ENCODE measurements at regions not wholly inside any gene's neighbourhood (a gene's known extent, or its start where the extent isn't known, plus 50 kb on each side); places are given as distances from the start of the nearest gene placed in this dataset.

DNA sequence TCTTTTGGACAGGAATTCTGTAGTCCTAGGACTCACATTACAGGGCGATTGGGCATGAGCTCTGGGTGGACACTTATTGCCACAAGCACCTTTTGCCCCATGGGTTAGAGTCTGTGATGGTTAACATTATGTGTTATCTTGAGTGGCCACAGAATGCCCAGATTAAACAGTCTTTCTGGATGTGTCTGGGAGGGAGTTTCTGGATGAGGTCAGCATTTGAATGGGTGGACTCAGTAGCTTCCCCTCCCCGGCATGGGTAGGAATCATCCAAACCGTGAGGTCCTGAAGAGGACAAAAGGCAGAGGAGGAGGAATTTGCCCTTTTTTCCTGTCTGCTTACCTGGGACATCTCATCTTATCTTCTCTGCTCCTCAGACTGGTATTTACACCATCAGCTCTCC, 85.6 kb downstream of the BMP4 start:
- no peak overlapping the region for H3K27ac ChIP-seq
- no peak for DNase-seq (ENCODE audit: low spot score)
- TF ChIP-seq, protein P1, sequence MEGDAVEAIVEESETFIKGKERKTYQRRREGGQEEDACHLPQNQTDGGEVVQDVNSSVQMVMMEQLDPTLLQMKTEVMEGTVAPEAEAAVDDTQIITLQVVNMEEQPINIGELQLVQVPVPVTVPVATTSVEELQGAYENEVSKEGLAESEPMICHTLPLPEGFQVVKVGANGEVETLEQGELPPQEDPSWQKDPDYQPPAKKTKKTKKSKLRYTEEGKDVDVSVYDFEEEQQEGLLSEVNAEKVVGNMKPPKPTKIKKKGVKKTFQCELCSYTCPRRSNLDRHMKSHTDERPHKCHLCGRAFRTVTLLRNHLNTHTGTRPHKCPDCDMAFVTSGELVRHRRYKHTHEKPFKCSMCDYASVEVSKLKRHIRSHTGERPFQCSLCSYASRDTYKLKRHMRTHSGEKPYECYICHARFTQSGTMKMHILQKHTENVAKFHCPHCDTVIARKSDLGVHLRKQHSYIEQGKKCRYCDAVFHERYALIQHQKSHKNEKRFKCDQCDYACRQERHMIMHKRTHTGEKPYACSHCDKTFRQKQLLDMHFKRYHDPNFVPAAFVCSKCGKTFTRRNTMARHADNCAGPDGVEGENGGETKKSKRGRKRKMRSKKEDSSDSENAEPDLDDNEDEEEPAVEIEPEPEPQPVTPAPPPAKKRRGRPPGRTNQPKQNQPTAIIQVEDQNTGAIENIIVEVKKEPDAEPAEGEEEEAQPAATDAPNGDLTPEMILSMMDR (conservative IDR thresholded peaks at IDR 0.05; ENCODE audit: low read depth) = no peak
- ChIA-PET CTCF (no interaction called here), POLR2A (ENCODE audit: low non-redundant PET) (no interaction called here)

DNA sequence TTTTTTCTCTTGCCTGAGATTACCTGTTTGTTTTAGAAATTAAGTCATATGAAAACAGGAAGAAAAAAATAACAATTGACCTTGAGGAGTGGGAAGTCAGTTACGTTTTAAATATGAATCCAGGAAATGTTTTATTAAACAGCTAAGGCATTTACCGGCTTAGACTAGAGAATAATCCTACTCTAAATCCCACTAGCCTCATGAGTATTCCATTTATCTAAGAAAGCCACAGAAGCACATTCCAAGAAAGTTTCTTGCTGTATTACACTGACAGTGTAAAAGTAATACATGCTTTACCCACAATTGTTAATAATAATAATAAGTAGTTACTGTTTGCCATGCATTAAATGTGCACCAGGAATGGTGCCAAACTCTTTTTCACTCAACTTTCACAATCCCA, 90.9 kb downstream of the BMP4 start:
- POLR2A ChIA-PET (ENCODE audit: low non-redundant PET) = no interaction called here
- CTCF ChIA-PET = no interaction called here
- no peak for DNase-seq (ENCODE audit: low spot score)
- TF ChIP-seq, protein P1 (conservative IDR thresholded peaks at IDR 0.05; ENCODE audit: low read depth) = no peak
- H3K27ac ChIP-seq = no peak overlapping the region

GRCh38 chr14:53861781-53862180, 94.8 kb downstream of the BMP4 start:
- DNase-seq (ENCODE audit: low spot score) = no peak
- H3K27ac ChIP-seq = no peak overlapping the region
- POLR2A ChIA-PET (ENCODE audit: low non-redundant PET) = no interaction called here
- CTCF ChIA-PET = interaction anchor here (0.6 kb wide), 3 partner anchors 9 to 556 kb away, joined by 3 to 5 read pairs (median 3); no protein-coding TSS in a partner anchor
- TF ChIP-seq, protein P1 (conservative IDR thresholded peaks at IDR 0.05; ENCODE audit: low read depth) = no peak

DNA sequence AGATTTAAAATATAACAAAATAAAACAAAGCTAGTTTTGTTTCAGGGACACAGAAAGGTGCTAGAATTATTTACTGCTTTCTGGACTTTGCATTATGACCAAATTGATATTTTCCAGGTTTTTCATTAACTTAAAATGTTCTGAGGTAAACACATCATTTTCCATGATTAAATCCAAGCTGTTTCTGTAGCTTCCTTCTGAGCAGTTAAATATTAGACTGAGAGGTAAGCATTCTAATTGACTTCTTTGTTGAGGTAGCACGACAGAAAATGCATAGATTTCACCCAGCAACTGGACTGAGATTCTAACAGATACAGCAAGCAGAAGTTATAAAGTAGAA, 98.3 kb downstream of the BMP4 start:
- TF ChIP-seq, protein P1 (conservative IDR thresholded peaks at IDR 0.05; ENCODE audit: low read depth) = no peak

GRCh38 chr14:53857625-53858344, 98.8 kb downstream of the BMP4 start:
- DNase-seq (ENCODE audit: low spot score) = no peak
- POLR2A ChIA-PET (ENCODE audit: low non-redundant PET) = no interaction called here
- TF ChIP-seq, protein P1 (conservative IDR thresholded peaks at IDR 0.05; ENCODE audit: low read depth) = no peak
- H3K27ac ChIP-seq = no peak overlapping the region
- CTCF ChIA-PET = no interaction called here

More for the DNA sequence above, 98.3 kb downstream of the BMP4 start:
- no peak for DNase-seq (ENCODE audit: low spot score)
- POLR2A ChIA-PET (ENCODE audit: low non-redundant PET) = no interaction called here
- CTCF ChIA-PET = no interaction called here
- H3K27ac ChIP-seq = no peak overlapping the region

- TF ChIP-seq, protein P1 (conservative IDR thresholded peaks at IDR 0.05; ENCODE audit: low read depth) = no peak
- POLR2A ChIA-PET (ENCODE audit: low non-redundant PET) = no interaction called here
- H3K27ac ChIP-seq = no peak overlapping the region
- DNase-seq (ENCODE audit: low spot score) = no peak
- CTCF ChIA-PET = no interaction called here
Observed at GRCh38 chr14:53855574-53855973, 101.1 kb downstream of the BMP4 start.
